NCI-H2171 (cell line): ENCODE measurements at regions not wholly inside any gene's neighbourhood (a gene's known extent, or its start where the extent isn't known, plus 50 kb on each side); places are given as distances from the start of the nearest gene placed in this dataset.
A peak's percentile ranks its signal among the peaks of the same experiment; 100 is the strongest.

Experiments used
- DNase-seq: peaks from one replicate; lab custom pipeline; 2025; lab: John Stamatoyannopoulos, UW

DNA sequence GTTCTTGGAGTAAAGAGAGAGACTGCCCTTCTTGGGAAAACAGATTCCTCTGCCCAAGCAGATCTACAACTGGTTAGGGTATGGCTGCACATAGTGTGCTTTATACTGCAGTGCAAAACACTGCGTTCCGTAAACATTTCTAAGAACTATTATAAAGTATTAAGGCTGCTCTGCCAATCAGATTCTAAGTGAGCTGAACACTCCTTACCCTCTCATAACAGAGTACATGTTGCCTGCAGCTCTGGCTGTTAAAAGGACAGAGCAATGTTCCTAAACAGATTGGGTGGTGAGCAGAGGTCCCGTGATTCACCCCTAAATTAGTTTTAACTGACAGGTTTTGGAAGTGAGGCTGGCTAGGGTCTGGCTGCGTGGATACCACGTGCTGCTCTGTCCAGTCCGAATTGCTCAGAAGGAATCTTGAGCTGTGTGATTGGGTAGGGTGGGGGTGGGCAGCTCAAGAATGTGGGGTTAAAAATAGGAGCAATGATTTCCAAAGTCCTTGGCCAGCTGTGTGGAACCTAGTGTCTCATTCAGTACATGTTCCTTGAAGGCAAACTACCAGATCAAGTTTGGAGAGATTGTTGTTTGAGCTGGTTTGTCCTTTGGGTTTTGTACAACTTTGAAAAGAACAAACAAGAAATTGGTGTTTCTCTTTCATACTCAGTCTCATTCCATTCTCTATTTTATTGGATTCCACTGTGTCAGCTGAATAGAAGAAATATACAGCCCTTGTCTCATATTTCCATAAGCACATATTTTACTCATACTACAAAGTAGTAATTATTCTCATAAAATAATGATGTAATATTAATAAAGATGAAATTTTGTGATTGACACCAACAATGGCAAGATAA, 497.6 kb upstream of the CD180 start:
- no peak for DNase-seq

DNA sequence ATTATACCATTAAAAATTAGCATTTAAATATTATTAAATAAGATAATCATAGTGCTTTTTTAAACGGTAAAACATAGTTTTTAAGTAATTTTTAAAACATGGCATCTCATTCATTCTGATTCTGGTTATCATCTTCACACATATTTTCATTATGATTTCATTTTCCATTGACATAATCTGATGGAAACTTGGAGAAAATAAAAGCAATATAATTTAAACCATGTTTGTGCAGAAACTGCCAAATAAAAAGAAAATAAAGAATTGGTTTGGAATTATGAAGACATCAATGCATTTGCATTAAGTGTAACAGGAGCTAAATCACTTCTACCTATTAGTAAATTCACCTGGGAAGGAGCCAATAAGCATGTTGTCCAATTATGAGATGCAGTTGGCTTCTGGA, 490.1 kb upstream of the CD180 start:
- no peak for DNase-seq

DNA sequence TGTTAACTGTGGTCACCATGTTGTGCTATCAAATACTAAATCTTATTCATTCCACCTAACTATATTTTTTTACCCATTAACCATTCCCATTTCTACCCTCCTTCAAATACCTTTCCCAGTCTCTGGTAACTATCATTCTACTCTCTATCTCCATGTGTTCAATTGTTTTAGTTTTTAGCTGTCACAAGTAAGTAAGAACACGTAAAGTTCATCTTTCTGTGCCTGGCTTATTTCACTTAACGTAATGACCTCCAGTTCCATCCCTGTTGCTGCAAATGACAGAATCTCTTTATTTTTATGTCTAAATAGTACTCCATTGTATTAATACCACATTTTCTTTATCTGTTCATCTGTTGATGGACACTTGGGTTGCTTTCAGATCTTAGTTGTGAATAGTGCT, 485.1 kb upstream of the CD180 start:
- no peak for DNase-seq

DNA sequence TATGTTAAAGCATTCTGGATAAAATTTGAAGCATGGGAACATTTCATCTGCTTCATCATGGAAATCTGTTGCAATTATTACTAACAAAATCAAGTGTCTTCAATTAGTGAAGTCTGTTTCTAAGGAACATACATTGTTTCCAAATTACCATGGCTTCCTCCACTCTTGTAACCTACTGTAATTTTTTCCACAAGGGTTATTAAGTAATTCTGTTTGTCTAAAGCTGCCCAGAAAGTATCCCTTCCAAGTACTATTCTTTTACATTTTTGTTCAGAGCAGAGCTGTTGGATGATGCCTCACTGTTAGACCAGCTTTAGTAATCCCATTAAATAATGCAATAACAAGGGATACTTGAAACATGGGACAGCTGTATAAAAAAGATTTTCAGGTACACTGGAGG, 483.5 kb upstream of the CD180 start:
- no peak for DNase-seq

DNA sequence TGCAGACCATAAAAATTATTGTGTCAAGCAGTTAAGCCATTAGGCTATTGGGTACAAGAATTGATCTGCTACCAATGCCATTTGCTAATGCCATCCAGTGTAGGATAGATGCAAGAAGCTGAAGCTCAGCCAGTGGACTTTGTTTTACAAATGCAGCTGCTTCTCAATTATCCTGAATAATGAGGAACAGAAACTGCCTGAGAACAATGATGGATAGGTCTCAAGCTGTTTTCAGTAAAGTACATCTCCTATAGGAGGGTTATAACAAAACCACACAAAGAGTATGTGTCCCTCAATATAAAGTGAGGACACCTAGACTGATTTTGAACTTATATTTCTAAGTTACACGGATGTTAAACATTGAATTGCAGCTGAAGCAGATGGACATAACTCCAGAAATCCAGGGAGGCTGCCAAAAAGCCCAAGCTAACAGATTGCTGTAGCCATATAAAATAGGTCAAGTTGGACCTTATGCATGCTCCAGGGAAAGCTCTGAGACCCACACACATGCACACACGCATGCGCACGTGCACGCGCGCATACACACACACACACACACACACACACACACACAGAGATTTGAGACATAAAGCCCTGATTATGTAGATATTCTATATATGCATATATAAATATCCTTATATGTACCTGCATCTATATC, 482.7 kb upstream of the CD180 start:
- no peak for DNase-seq

DNA sequence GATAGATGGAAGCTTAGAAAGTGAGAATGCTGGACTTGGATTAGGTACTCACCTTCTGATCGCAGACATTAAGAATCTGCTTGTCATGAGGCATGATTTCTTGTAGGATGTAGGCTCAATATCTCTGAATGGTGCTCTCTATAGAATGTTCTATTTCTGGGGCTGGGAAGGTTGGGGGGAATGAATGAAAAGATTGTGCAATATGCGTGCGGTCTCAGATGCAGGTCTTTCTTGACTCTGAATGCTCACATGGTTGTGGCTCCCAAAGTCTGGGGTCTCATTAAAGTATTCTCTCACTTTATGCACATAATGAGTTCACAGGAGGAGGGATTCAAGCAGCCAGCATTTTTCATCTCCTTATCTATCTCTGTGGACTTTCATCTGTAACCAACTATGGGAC, 482.0 kb upstream of the CD180 start:
- DNase-seq: no peak

DNA sequence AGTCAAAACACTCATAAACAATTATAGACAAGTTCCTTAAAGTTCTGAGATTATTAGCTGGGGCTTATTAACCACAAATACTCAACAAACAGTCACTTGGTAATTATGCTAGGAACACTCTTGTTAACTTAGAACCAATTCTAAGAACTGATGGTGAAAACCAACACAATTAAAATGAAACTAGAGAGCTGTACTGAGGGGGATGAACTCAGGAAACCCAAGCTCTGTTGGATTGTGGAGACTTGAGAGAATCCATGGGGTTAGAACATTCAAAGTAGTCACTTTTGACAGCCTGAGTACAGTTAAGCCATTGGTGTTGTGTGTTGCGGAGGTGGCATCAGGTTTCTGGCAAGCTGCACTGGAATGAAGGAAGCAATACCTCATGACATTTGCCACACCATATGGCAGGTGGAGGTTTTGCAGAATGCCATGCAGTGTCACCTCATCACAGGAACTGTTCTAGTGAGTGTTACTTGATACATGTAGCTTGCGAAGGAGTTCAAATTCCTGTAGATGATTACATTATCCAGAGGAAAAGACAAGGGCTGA, 480.9 kb upstream of the CD180 start:
- peak; percentile 60 for DNase-seq

DNA sequence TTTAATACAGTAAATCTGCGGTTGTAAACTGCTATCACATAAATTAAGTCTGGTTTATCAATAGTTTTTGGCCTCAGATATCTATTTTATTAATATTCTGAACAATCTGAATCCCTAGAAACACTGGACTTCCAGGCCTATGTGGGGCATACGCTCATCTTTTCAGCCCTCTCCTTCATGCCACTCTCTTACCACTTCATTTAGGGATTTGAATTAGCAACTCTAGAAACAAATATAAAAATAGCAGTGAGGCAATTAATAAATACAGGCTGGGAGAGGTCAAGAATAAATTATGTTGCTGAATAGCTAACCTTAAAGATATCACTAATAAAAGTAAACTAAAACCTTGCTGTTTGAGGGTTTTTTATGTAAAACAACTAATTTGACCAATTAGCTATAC, 480.3 kb upstream of the CD180 start:
- no peak for DNase-seq

DNA sequence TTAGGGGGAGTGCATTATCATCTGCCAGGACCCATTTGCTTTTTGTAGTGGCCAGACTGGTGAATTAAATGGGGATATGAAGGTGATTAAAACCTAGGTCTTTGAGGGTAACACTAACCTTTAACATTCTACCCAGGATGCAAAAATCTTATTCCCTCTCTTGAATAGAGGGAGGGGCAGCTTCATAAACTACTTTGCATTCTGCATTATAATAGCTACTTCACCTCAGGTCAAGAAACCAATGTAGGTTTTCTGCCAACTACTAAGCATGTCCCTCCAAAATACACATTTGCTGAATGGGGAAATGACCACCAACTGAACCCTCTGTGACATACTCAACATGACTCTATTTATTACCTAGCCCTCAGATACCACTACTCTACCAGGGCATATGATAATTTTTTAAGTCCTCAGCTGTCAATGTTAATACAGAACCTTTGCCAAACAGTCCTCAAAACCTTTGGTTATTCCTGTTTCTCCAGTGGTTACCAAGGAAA, 477.6 kb upstream of the CD180 start:
- DNase-seq: no peak

DNA sequence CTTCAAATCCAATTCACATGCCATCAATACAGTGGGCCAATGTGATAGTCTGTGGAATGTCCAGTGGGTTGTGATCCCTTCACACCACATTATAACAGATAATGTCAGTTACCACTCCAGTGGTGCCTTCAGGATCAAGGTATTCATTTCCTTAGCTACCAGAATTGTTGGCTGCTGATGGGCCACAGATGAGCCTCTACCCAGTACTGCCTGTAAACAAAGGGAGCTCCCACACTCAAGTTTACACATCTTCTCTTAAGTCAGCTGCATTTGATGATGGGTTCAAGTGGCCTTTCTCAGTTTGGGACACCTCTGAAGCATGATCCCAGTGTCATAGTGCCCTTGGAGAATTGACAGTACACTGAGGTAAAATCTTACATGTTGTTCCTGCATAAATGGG, 477.0 kb upstream of the CD180 start:
- no peak for DNase-seq

DNA sequence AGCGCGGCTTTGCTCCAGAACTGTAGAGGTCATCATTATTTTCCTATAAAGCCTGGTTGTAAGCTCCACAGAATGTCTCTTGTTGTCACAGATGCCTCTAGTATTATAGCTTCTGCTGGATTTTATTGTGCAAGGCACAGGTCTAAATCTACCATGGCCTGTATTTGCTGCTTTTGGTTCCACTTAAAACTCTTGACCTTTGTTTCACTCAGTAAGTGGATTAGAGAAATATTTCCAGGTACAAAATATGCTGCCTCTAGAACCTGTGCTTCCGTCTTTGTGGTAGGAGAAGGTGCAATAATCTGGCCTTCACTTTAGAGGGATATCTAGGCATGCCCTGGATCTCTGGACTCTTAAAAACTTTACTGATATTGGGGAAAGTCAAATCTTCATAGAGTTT, 476.6 kb upstream of the CD180 start:
- DNase-seq: no peak

DNA sequence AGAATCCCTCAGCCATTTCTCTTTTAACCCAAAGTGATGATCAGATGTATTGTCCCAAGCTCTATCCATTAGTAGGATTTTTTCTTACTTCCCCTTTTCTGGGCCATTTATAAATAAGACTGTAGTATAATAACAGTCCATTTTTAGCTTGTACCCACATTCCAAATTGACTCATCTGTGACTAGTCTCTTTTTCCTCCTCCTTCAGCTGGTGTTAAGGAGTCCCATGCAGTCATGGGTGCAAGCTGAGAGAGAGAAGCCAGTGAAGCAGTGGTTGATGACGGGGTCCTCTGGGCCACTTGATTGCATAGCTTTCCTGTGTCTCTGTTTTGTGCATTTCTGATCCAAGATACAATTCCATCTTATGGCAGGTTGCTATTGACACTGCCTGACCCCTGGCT, 476.0 kb upstream of the CD180 start:
- no peak for DNase-seq

DNA sequence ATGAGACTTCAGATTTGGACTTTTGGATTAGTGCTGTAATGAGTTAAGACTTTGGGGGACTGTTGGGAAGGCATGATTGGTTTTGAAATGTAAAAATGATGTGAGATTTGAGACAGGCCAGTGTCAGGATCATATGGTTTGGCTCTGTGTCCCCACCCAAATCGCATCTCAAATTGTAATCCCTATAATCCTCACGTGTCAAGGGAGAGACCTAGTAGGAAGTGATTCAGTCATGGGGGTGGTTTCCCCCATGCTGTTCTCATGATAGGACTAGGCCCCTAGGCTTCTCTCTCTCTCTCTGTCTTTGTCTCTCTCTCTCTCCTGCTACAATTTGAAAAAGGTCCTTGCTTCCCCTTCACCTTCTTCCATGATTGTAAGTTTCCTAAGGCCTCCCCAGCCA, 473.3 kb upstream of the CD180 start:
- no peak for DNase-seq

DNA sequence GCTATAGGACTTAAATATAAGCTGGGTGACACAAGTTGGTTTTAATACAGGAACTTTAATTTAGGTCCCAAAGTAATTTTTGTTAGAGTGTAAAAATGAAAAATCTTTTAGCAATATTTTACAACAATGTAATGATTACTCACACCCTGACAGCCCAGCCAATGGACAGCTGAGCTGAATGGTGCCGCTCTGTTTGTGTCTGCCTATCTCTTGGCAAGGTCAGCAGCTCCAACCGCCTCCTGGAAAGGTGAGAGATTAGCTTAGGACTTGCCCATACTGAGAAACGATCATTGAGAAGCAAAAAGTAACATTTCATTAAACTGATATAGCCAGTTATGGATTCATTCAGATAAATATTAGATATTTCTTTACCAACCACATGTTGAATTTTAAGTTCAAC, 463.6 kb upstream of the CD180 start:
- no peak for DNase-seq

DNA sequence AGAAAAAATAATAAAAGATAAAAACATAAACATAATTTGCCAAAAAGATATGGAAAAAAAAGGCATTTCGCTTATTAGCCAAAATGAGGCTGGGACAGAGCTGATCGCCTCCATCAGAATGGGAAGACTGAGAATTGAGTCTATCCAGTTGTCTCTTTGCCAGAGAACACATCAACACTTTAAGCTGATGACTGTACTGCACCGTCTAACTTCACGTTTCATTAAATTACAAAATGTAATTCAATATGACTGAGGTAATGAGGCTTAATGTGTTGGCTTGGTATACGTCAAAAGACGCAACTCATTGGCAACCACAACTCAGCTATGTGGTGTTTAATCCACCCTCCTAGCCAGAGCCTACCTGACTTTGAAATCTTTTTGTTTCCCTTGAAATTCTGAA, 462.7 kb upstream of the CD180 start:
- DNase-seq: peak; percentile 17

DNA sequence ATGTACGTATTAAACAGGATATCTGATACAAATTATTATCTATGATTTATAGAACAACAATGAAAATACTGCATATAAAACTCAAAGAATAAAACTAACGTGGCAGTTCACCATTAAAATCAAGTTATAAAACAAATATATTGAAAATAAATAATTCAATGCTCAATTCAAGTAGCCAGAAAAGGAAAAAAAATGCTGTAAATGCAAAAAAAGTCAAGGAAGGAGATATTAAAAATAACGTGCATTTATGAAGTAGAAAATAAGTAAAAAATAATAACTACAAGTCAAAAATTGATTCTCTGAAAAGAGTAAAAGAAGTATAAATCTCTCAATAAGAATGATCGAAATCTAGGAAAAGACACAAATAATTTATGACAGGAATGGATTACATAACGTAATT, 460.5 kb upstream of the CD180 start:
- no peak for DNase-seq

DNA sequence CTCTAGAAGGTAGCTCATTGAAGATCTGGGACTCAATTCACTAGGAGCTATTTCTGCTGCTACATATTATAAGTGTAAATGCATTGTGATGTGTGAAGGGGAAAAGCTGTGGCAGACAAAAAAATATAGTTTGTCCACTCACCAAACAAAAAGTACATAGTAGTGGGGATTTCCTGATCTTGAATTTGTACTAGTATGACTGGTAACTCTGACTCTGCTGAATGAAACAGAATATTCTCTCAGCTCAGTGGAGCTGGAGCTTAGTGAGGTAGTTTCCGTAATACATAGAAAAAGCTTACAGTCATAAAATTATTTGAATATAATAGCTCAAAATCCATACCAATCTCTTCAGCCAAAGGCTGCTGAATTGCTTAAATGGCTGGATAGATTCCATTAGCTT, 455.6 kb upstream of the CD180 start:
- no peak for DNase-seq

DNA sequence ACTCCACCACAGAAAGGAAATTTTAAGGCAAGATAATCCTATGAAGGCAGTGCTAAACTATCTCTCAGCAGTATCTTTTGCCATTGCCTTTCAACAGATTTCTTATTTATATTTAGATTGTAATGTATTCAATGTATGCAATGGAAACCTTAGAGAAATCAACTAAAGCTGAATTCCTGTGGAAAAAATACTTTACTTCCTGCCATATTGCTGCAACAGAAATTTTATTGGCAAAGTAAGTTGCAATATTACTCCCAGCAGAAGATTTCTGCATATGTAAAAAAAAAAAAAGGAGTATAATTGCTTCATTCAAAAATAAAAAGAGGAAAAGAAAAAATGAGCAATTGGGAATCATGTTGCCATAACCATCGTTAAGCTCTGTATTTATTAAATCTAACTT, 454.6 kb upstream of the CD180 start:
- no peak for DNase-seq

DNA sequence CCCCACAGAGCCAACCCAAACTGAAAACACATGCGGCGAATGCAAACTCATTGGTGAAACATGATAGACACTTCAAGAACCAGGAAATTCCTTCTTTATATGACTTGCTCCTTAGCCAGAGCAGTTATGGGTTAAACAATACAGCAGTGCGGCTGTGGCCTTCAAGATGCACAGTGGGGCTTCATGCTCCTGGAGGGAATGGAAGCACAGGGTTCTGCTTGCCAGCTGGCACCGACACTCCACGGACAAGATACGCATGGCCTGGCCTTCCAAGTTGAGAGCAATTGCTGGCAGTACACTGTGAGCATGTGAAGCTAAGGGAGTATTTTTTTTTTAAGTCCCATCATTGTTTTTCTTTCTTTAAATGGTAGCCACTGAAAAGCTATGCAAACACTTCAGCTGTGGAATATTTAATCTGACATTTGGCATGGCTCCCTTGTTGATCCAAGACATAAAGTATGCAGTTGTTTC, 451.6 kb upstream of the CD180 start:
- DNase-seq: no peak

DNA sequence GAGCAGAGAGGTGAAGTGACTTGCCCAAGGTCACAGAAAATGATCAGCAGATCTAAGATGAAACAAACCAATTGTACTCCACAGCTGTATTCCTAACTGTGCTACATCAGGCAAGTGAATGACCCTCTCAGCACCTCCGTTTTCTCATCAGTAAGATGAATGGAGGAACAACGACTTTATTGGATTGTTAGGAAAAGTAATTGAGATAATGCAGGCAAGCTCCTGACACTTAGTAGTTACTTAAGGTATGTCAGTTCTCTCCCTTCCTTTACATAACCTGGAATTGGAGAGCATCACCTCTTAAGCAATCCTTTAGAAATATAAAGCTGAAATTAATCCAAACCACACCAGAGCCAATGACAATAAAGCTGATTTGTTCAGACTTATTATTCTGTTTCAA, 451.2 kb upstream of the CD180 start:
- DNase-seq: no peak

DNA sequence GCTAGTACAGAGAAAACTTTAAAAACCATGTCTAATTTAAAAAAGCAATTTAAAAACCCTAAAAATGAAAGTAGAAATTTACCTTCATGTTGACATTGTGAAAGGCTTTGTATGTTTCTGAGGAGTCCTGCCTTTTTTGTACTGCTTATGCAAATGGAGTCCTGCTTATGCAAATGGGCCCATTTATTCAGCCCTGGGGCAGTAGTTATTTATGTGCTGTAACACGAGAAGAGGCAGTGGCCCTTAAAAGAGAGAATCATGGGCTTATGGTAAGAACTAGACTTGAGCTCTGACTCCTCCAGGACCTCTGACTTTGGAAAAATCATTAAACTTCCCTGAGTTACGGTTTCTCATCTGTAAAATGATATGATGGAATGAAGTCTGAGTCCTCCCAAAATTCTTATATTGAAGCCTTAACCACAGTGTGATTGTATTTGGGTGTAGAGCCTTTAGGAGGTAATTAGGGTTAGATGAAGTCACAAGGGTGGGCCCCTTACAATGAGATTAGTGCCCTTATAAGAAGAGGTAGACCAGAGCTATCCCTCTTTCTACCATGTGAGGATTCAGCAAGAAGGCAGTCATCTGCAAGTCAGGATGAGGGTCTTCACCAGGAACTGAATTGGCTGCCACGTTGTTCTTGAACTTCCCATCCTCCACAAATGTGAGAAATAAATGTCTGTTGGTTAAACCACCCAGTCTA, 447.8 kb upstream of the CD180 start:
- DNase-seq: no peak

DNA sequence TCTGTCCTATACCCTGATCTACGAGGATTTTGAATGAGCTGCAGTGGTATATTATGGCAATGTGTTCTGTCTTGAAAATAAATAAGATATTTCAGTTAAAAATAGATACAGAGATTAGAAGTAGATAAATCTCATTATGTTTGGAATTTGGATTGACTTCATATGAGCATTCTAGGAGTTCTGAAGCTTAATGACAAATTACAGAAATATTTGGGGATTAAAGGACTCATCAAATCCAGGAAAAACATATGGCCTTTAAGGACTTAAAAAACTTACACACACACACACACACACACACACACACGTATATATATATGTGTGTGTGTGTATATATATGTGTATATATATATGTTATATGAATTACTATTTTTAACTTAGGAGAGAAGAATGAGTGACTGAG, 446.9 kb upstream of the CD180 start:
- DNase-seq: no peak

DNA sequence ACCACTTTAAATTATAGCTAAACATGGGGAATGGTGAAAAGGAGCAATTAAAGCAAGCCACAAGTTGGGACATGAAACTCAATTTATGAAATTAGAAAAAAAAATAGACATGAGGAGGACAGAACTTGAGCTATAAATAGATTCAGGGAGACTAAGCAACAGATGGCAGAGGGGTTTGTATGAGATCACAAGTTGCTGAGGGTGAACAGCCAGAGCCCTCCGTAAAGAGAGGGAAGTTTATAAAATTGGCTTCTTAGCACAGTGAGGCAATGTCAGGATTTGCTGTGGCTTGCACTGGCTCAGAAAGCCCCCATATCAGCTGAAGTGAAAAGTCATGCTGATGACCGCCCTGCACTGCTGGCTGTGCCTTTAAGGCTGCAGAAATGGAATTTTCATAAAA, 443.4 kb upstream of the CD180 start:
- peak; percentile 57 for DNase-seq
